ENCODE measurements at regions not wholly inside any gene's neighbourhood (a gene's known extent, or its start where the extent isn't known, plus 50 kb on each side); places are given as distances from the start of the nearest gene placed in this dataset.

DNA sequence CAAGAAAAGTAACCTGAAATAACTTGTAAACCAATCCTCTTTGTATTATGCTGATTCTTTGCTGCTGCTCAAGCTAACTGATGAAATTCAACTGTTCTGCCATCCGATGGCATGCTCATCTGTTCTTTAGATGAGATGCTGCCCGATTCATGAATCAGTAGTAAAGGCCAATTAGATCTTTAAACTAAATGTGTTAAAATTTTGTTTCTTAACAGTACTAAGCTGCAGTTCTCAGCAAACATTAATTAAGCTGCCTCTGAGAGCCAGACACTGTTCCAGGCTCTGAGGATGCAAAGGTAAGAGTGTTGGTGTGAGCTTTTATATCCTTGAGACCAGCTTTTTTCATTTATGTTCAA is 77.0 kb upstream of the NT5E start:
- 92 to 93% methylated on average over 2 of the region's 2 CpGs for whole genome bisulfite sequencing, 2 experiments (ENCODE audit: insufficient coverage in 1 of 2, insufficient read length in 1 of 2)
- DNase-seq, result no peak
- Histone ChIP-seq H3K4me3 (ENCODE audit: low read length) (no peak overlapping the region), H3K36me3 (ENCODE audit: control insufficient read depth, insufficient read depth, low read length) (no peaks in the 10 kb centered on the region), H3K9ac (ENCODE audit: extremely low read depth, low read length, poor library complexity, severe bottlenecking) (no peak overlapping the region), H3K4me1 (ENCODE audit: control insufficient read depth, insufficient read depth, low read length) (no peaks in the 10 kb centered on the region), H3K27ac (ENCODE audit: low read depth, low read length) (no peak overlapping the region), H3K9me3 (ENCODE audit: control insufficient read depth, low read length) (no peaks in the 10 kb centered on the region), H3K27me3 (ENCODE audit: control insufficient read depth, insufficient read depth, low read length, poor library complexity, severe bottlenecking) (no peaks in the 10 kb centered on the region)
- H3K9me3 Mint-ChIP-seq, result peaks cover 15% of the 10 kb centered on the region
- H3K27ac Mint-ChIP-seq, result no peak overlapping the region
- TF ChIP-seq, protein P1, sequence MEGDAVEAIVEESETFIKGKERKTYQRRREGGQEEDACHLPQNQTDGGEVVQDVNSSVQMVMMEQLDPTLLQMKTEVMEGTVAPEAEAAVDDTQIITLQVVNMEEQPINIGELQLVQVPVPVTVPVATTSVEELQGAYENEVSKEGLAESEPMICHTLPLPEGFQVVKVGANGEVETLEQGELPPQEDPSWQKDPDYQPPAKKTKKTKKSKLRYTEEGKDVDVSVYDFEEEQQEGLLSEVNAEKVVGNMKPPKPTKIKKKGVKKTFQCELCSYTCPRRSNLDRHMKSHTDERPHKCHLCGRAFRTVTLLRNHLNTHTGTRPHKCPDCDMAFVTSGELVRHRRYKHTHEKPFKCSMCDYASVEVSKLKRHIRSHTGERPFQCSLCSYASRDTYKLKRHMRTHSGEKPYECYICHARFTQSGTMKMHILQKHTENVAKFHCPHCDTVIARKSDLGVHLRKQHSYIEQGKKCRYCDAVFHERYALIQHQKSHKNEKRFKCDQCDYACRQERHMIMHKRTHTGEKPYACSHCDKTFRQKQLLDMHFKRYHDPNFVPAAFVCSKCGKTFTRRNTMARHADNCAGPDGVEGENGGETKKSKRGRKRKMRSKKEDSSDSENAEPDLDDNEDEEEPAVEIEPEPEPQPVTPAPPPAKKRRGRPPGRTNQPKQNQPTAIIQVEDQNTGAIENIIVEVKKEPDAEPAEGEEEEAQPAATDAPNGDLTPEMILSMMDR (conservative IDR thresholded peaks at IDR 0.05), result no peak
- H3K36me3 Mint-ChIP-seq (ENCODE audit: low read depth), result no peaks in the 10 kb centered on the region
- no peaks in the 10 kb centered on the region for H3K4me1 Mint-ChIP-seq
- H3K27me3 Mint-ChIP-seq (ENCODE audit: insufficient read depth), result no peaks in the 10 kb centered on the region
- H3K4me3 Mint-ChIP-seq, result no peak overlapping the region

DNA sequence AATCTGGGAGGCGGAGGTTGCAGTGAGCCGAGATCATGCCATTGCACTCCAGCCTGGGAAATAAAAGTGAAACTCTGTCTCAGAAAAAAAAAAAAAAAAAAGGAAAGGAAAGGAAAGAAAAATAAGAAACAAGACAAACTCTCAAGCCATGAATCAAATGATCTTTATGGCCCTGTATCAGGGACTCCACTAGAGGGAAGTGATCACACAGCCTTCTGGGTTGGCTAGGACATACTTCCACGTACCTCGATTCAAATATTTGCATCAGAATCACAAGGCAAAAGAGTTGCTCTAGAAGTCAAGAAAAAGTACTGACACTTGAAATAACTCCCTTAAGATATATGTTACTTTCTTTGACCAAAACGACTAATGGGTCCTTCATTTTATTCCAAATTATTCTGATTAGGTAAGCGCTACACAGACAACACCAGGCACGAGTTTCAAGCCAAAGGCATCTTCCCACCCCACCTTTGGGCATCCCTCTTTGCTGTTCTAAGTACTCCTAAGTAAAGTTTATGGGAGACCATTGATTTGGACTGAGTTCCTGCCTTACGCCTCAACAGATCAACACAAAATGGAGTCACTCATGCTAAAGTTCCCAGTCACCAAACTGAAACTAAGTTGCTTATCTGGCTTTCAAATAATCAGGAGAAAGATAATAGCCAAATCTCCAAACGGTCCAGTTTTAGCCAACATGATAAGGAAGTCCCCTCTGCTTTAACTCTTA is 77.5 kb upstream of the NT5E start:
- no peaks in the 10 kb centered on the region for H3K4me1 Mint-ChIP-seq
- H3K4me3 Mint-ChIP-seq, result no peak overlapping the region
- H3K36me3 ChIP-seq (ENCODE audit: control insufficient read depth, insufficient read depth, low read length), result no peaks in the 10 kb centered on the region
- H3K9me3 ChIP-seq (ENCODE audit: control insufficient read depth, low read length), result no peaks in the 10 kb centered on the region
- no peaks in the 10 kb centered on the region for H3K36me3 Mint-ChIP-seq (ENCODE audit: low read depth)
- no peak overlapping the region for H3K27ac ChIP-seq (ENCODE audit: low read depth, low read length)
- no peak for DNase-seq
- H3K27me3 Mint-ChIP-seq (ENCODE audit: insufficient read depth), result peaks cover 1% of the 10 kb centered on the region
- no peak overlapping the region for H3K9ac ChIP-seq (ENCODE audit: extremely low read depth, low read length, poor library complexity, severe bottlenecking)
- H3K4me3 ChIP-seq (ENCODE audit: low read length), result no peak overlapping the region
- 89 to 96% methylated on average over 4 to 9 of the region's 9 CpGs for WGBS, 2 experiments (ENCODE audit: insufficient coverage in 1 of 2, insufficient read length in 1 of 2)
- H3K27ac Mint-ChIP-seq, result no peak overlapping the region
- H3K27me3 ChIP-seq (ENCODE audit: control insufficient read depth, insufficient read depth, low read length, poor library complexity, severe bottlenecking), result no peaks in the 10 kb centered on the region
- no peaks in the 10 kb centered on the region for H3K4me1 ChIP-seq (ENCODE audit: control insufficient read depth, insufficient read depth, low read length)
- TF ChIP-seq, protein P1 (conservative IDR thresholded peaks at IDR 0.05), result no peak
- H3K9me3 Mint-ChIP-seq, result peaks cover 11% of the 10 kb centered on the region

DNA sequence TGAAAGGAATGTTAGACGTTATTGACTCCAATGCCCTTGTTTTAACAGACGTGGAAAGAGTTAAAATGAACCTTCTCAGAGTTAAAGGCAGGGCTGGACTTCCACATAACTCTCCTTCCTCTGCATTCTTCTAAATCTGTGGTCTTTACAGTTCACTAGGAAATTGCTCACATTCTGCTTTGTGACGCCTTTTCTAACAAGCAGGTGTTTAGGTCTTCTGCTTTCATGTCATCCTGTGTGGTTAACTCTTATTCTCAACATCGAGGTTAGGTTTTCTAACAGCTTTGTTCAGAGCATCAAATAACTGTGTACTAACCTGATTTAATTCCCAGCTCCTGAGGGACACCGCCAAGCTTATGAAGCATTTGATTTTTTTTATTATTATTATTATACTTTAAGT is 81.3 kb upstream of the NT5E start:
- Histone ChIP-seq H3K4me1 (ENCODE audit: control insufficient read depth, insufficient read depth, low read length) (no peaks in the 10 kb centered on the region), H3K36me3 (ENCODE audit: control insufficient read depth, insufficient read depth, low read length) (no peaks in the 10 kb centered on the region), H3K4me3 (ENCODE audit: low read length) (no peak overlapping the region), H3K27ac (ENCODE audit: low read depth, low read length) (no peak overlapping the region), H3K27me3 (ENCODE audit: control insufficient read depth, insufficient read depth, low read length, poor library complexity, severe bottlenecking) (no peaks in the 10 kb centered on the region), H3K9ac (ENCODE audit: extremely low read depth, low read length, poor library complexity, severe bottlenecking) (no peak overlapping the region), H3K9me3 (ENCODE audit: control insufficient read depth, low read length) (no peaks in the 10 kb centered on the region)
- 81 to 89% methylated on average over 3 to 4 of the region's 5 CpGs for WGBS, 2 experiments (ENCODE audit: insufficient coverage in 1 of 2, insufficient read length in 1 of 2)
- TF ChIP-seq, protein P1 (conservative IDR thresholded peaks at IDR 0.05), result no peak
- no peak overlapping the region for H3K4me3 Mint-ChIP-seq
- no peaks in the 10 kb centered on the region for H3K9me3 Mint-ChIP-seq
- H3K27me3 Mint-ChIP-seq (ENCODE audit: insufficient read depth), result peaks cover 5% of the 10 kb centered on the region
- no peaks in the 10 kb centered on the region for H3K36me3 Mint-ChIP-seq (ENCODE audit: low read depth)
- no peaks in the 10 kb centered on the region for H3K4me1 Mint-ChIP-seq
- H3K27ac Mint-ChIP-seq, result no peak overlapping the region
- no peak for DNase-seq
